B cell (primary cell): ENCODE measurements at regions not wholly inside any gene's neighbourhood (a gene's known extent, or its start where the extent isn't known, plus 50 kb on each side); places are given as distances from the start of the nearest gene placed in this dataset.
"Not testable (repeated sequence)": the region's sequence is repeated elsewhere in the genome, so short reads cannot be mapped to it uniquely, and the experiment has no call there.

Experiments
- EZH2 ChIP-seq: IDR thresholded peaks from 2 replicates; pipeline ENCODE4 v1.6.1; 2012; ENCODE audit warnings: borderline replicate concordance, low read depth, mild to moderate bottlenecking, moderate library complexity, low read length; ENCODE audit not compliant: insufficient read depth, poor library complexity, severe bottlenecking
- TF ChIP-seq, protein P1 (sequence below): fragments of 200-600 bp; IDR thresholded peaks from one replicate; pipeline ENCODE4 v1.8.0; 2022; ENCODE audit warnings: antibody characterized with exemption, mild to moderate bottlenecking

- TF ChIP-seq, protein P1, sequence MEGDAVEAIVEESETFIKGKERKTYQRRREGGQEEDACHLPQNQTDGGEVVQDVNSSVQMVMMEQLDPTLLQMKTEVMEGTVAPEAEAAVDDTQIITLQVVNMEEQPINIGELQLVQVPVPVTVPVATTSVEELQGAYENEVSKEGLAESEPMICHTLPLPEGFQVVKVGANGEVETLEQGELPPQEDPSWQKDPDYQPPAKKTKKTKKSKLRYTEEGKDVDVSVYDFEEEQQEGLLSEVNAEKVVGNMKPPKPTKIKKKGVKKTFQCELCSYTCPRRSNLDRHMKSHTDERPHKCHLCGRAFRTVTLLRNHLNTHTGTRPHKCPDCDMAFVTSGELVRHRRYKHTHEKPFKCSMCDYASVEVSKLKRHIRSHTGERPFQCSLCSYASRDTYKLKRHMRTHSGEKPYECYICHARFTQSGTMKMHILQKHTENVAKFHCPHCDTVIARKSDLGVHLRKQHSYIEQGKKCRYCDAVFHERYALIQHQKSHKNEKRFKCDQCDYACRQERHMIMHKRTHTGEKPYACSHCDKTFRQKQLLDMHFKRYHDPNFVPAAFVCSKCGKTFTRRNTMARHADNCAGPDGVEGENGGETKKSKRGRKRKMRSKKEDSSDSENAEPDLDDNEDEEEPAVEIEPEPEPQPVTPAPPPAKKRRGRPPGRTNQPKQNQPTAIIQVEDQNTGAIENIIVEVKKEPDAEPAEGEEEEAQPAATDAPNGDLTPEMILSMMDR = not testable (repeated sequence)
- TF ChIP-seq EZH2 = not testable (repeated sequence)
These were observed 4496.2 kb upstream of the TPTE start for GRCh38 chr21:6025139-6025538.
